B cell (primary cell): ENCODE measurements at regions not wholly inside any gene's neighbourhood (a gene's known extent, or its start where the extent isn't known, plus 50 kb on each side); places are given as distances from the start of the nearest gene placed in this dataset.

Source experiments
- ATAC-seq: fragments of 200-7000 bp; cut with Tn5 transposase; one replicate; pipeline ENCODE4 v1.10.0; 2021; ENCODE audit warnings: low read depth, mild to moderate bottlenecking, moderate number of reproducible peaks, moderate library complexity
- CTCF ChIA-PET: fragments of 350-600 bp; sonication (Branson Sonifier 250); formaldehyde crosslinking; loops from one replicate; lab custom pipeline; 2021; ENCODE audit warnings: antibody characterized with exemption, inconsistent platforms; lab: Charles Lee
- POLR2A ChIA-PET: fragments of 350-600 bp; sonication (Branson Sonifier 250); formaldehyde crosslinking; loops from one replicate; lab custom pipeline; 2021; ENCODE audit warnings: antibody characterized with exemption; lab: Charles Lee
- DNase-seq: peaks from one replicate; pipeline ENCODE4 v3.0.0; 2013
- H2AFZ ChIP-seq: 2 replicates; pipeline ENCODE4 v1.6.1; 2012; ENCODE audit warnings: mild to moderate bottlenecking, low read depth, low read length; ENCODE audit not compliant: insufficient read depth, poor library complexity, severe bottlenecking
- H3K27ac ChIP-seq, 2 donors: 1 replicate in 1 of 2; 2 replicates in 1 of 2; pipeline ENCODE4 v1.5.1; 2012 to 2013; ENCODE audit warnings: low read length in 2 of 2, mild to moderate bottlenecking in 2 of 2, moderate library complexity in 1 of 2
- H3K27me3 ChIP-seq, 4 experiments: fragments of 200-600 bp in 1 of 4; sonication (generic) in 1 of 4; replicated peaks in 1 of 4; 1 replicate in 2 of 4; 2 replicates in 2 of 4; pipeline versions ENCODE4 v1.6.1 to v1.7.0; 2013 to 2016; ENCODE audit warnings: low read length in 3 of 4, mild to moderate bottlenecking in 2 of 4, mixed read lengths in 1 of 4, moderate library complexity in 1 of 4; ENCODE audit not compliant: insufficient read depth in 4 of 4, control insufficient read depth in 3 of 4; ENCODE audit errors: control extremely low read depth in 1 of 4
- H3K36me3 ChIP-seq, 2 experiments: replicated peaks in 1 of 2; 1 replicate in 1 of 2; 2 replicates in 1 of 2; pipeline versions ENCODE4 v1.6.1 to v1.7.1; 2013; ENCODE audit warnings: low read length in 1 of 2; ENCODE audit not compliant: insufficient read depth in 2 of 2, control insufficient read depth in 1 of 2; ENCODE audit errors: control extremely low read depth in 1 of 2, extremely low read depth in 1 of 2
- H3K4me1 ChIP-seq, 2 donors: fragments of 200-600 bp in 1 of 2; sonication (generic) in 1 of 2; 1 replicate in 1 of 2; 2 replicates in 1 of 2; pipeline versions ENCODE4 v1.5.1 to v1.6.1; 2013 to 2017; ENCODE audit warnings: low read length in 2 of 2; ENCODE audit not compliant: control insufficient read depth in 2 of 2, insufficient read depth in 2 of 2
- H3K4me2 ChIP-seq: replicated peaks from 2 replicates; pipeline ENCODE3; 2012; ENCODE audit warnings: mild to moderate bottlenecking, low read depth, low read length; ENCODE audit not compliant: poor library complexity, severe bottlenecking
- H3K4me3 ChIP-seq, 5 experiments: fragments of 200-600 bp in 1 of 5; sonication (generic) in 1 of 5; 1 replicate in 3 of 5; 2 replicates in 2 of 5; pipeline versions ENCODE4 v1.5.1 to v1.7.0; 2011 to 2016; ENCODE audit warnings: low read length in 4 of 5, mild to moderate bottlenecking in 4 of 5, low read depth in 2 of 5, control low read depth in 1 of 5, moderate library complexity in 1 of 5; ENCODE audit not compliant: insufficient read depth in 1 of 5; ENCODE audit errors: control extremely low read depth in 1 of 5, extremely low read depth in 1 of 5
- H3K79me2 ChIP-seq: fragments of 200-600 bp; sonication (generic); one replicate; pipeline ENCODE4 v1.6.0; 2016; ENCODE audit warnings: low read length; ENCODE audit not compliant: control insufficient read depth, insufficient read depth
- H3K9ac ChIP-seq: fragments of 200-600 bp; sonication (generic); 2 replicates; pipeline ENCODE4 v1.6.1; 2017; ENCODE audit warnings: mild to moderate bottlenecking, low read length, moderate library complexity
- H3K9me3 ChIP-seq, 3 donors: one replicate each; pipeline versions ENCODE4 v1.6.1 to v1.7.1; 2013; ENCODE audit warnings: low read length in 2 of 3; ENCODE audit not compliant: control insufficient read depth in 2 of 3, insufficient read depth in 1 of 3; ENCODE audit errors: control extremely low read depth in 1 of 3
- H4K20me1 ChIP-seq: 2 replicates; pipeline ENCODE4 v1.6.0; 2012; ENCODE audit warnings: mild to moderate bottlenecking, low read length; ENCODE audit not compliant: insufficient read depth, control insufficient read depth, poor library complexity, severe bottlenecking
- H3K27ac Mint-ChIP-seq: one replicate; pipeline ENCODE4 v1.8.0; 2021; ENCODE audit warnings: mixed read lengths
- H3K27me3 Mint-ChIP-seq: one replicate; pipeline ENCODE4 v1.8.0; 2021; ENCODE audit warnings: mixed read lengths
- H3K4me1 Mint-ChIP-seq: one replicate; pipeline ENCODE4 v1.8.0; 2021; ENCODE audit warnings: mixed read lengths
- H3K4me3 Mint-ChIP-seq: one replicate; pipeline ENCODE4 v1.8.0; 2021; ENCODE audit warnings: mixed read lengths
- H3K9me3 Mint-ChIP-seq: one replicate; pipeline ENCODE4 v1.8.0; 2022; ENCODE audit warnings: mixed read lengths; ENCODE audit not compliant: insufficient read depth
- CTCF ChIP-seq: fragments of 200-600 bp; IDR thresholded peaks from one replicate; pipeline ENCODE4 v1.8.0; 2022; ENCODE audit warnings: antibody characterized with exemption, mild to moderate bottlenecking
- EZH2 ChIP-seq: IDR thresholded peaks from 2 replicates; pipeline ENCODE4 v1.6.1; 2012; ENCODE audit warnings: borderline replicate concordance, low read depth, mild to moderate bottlenecking, moderate library complexity, low read length; ENCODE audit not compliant: insufficient read depth, poor library complexity, severe bottlenecking
- WGBS: methylation state at CpG from one replicate; pipeline ENCODE4 v1.1.5; 2013; ENCODE audit warnings: missing lambda C conversion rate; ENCODE audit not compliant: insufficient coverage; 5-methylcytosine and 5-hydroxymethylcytosine counted together
- intact Hi-C: fragments of 100-400 bp; cut with micrococcal nuclease; formaldehyde crosslinking; loops from one replicate; pipeline ENCODE4 v1.10.0; 2022

- H3K27ac ChIP-seq = no peak overlapping the region
- peaks cover 6% of the 10 kb centered on the region for H3K9me3 Mint-ChIP-seq
- H3K27me3 Mint-ChIP-seq = no peaks in the 10 kb centered on the region
- ATAC-seq = no peak
- peaks cover 0 to 9% (median 6%) of the 10 kb centered on the region in 3 donors for H3K9me3 ChIP-seq
- no peaks in the 10 kb centered on the region for H3K27me3 ChIP-seq
- DNase-seq = no peak
- H3K4me2 ChIP-seq = no peak overlapping the region
- no peaks in the 10 kb centered on the region for H3K36me3 ChIP-seq
- intact Hi-C loops = no loop called here
- H4K20me1 ChIP-seq = no peaks in the 10 kb centered on the region
- H3K4me3 ChIP-seq = no peak overlapping the region
- H3K79me2 ChIP-seq = no peaks in the 10 kb centered on the region
- H3K4me1 ChIP-seq = no peaks in the 10 kb centered on the region
- H3K9ac ChIP-seq = no peak overlapping the region
- ChIA-PET POLR2A (no interaction called here), CTCF (no interaction called here)
- no peak overlapping the region for H3K27ac Mint-ChIP-seq
- H3K4me1 Mint-ChIP-seq = peaks cover 6% of the 10 kb centered on the region
- H2AFZ ChIP-seq = no peak overlapping the region
- H3K4me3 Mint-ChIP-seq = no peak overlapping the region
- TF ChIP-seq EZH2 (no peak), CTCF (no peak)
Measured at GRCh38 chr3:106611841-106612240, 743.0 kb upstream of the CBLB start.

- H3K9ac ChIP-seq = no peak overlapping the region
- H4K20me1 ChIP-seq = no peaks in the 10 kb centered on the region
- POLR2A ChIA-PET = no interaction called here
- Mint-ChIP-seq H3K9me3 (peaks cover 6% of the 10 kb centered on the region), H3K27me3 (no peaks in the 10 kb centered on the region), H3K4me1 (peaks cover 5% of the 10 kb centered on the region), H3K4me3 (no peak overlapping the region), H3K27ac (no peak overlapping the region)
- ATAC-seq (no peak), DNase-seq (no peak)
- no peak overlapping the region for H3K27ac ChIP-seq
- H3K9me3 ChIP-seq = peaks cover 0 to 9% (median 6%) of the 10 kb centered on the region in 3 donors
- no peaks in the 10 kb centered on the region for H3K79me2 ChIP-seq
- H3K36me3 ChIP-seq = no peaks in the 10 kb centered on the region
- intact Hi-C loops = no loop called here
- no peak overlapping the region for H3K4me2 ChIP-seq
- no peak for TF ChIP-seq EZH2
- TF ChIP-seq CTCF = no peak
- H3K4me1 ChIP-seq = no peaks in the 10 kb centered on the region
- no CpG with 5 or more reads among the region's 3 CpGs for WGBS
- no peaks in the 10 kb centered on the region for H3K27me3 ChIP-seq
- no peak overlapping the region for H3K4me3 ChIP-seq
- CTCF ChIA-PET = interaction anchor here (0.6 kb wide), 1 partner anchor 52 kb away, joined by 3 read pairs; no protein-coding TSS in a partner anchor
- H2AFZ ChIP-seq = no peak overlapping the region
Measured at GRCh38 chr3:106616556-106616955, 747.7 kb upstream of the CBLB start.
